Inflammatory macrophage treated with lipopolysaccharide for 4 hours (primary cell): ENCODE measurements at regions not wholly inside any gene's neighbourhood (a gene's known extent, or its start where the extent isn't known, plus 50 kb on each side); places are given as distances from the start of the nearest gene placed in this dataset.
A peak's percentile ranks its signal among the peaks of the same experiment; 100 is the strongest.
"Not testable (repeated sequence)": the region's sequence is repeated elsewhere in the genome, so short reads cannot be mapped to it uniquely, and the experiment has no call there.

Experiments
- DNase-seq: peaks from one replicate; pipeline ENCODE4 v3.0.0-alpha.2; 2020

DNA sequence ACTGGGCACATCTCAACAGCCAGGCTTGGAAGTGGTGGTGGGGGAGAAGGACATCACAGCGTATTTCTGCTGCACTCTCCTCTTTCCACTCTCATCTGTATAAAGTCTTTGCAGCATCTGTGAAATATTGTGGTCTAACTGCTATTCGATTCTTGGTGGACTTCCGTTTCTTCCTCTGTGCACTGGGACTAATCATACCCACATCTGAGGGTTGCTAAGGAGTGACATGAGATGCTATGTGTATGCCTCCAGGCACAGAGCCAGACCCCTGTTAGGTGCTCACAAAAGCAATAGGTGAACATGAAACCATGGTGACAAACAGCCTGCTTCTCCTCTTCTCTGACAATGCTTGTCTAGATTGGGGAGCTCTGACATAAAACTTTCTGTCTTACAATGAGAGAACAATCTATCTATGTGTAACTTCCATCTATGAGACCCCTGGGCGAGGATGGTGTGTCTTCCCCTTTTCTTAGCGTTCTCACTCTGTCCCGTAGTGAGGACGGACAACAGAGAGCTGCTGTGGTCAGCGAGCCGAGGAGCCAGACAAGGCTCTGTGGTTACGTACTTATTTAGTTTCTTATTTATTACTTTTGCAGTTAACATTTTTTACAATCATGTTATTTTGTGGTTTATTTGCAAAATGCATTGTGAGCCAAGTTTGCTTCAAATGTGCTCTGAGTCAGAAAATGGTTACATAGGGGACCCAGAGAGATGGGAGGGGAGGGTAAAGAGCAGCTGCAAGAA lies 196.7 kb upstream of the TPRG1 start:
- DNase-seq, result no peak

- DNase-seq, result no peak
Observed at GRCh38 chr3:188975600-188976314, 196.0 kb upstream of the TPRG1 start.

DNA sequence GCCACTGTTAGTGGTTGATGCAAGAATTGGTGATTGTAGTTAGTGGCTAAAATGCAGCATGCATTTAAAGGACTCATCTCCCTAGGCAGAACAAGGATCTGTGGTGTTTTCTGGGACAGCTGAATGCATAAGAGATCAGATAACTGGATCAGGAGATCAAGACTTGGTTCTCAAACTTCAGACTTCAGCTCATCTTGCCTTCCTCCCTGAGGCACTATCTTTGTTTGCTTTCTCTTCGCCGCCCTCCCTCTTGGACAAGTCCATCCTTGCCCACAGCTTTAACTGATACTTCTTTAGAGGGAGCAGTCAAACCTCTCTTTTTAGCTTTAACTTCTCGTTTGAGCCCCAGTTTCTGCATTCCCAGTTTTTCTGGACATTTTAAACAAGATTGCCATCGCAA lies 195.4 kb upstream of the TPRG1 start:
- DNase-seq, result no peak

DNA sequence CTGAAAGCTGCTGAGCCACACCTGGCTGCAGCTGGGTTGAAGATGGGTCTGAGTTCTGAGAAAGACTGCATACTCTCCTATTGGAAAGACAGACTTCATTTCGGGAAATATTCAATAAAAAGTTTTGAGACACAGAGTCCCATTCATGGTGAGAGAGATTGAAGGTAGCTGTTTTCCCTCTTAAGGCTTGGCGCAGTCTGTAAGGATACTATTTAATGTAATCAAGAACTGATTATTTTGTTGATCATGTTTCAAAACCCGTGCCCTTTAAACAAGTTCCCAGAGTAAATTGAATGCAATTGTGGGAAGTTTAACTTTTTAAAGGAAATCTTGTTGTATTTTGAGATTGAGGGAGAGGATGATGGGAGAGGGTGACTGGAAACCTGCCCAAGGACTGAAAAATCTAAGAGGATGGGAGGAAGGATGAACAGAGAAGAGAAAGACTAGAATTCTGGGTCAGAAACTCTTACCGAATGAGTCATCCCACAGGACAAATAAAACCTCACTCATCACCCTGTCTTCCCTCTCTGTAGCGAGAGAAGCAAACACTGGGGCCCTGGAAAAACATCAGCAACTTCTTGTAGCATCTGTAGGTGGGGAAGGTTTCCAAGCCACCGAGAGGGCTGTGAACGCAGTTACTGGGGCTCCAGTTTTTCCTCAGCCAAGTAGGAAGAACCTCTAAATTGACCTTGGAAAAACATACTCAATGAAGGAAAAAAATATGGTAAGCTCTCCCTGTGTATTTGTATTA lies 193.2 kb upstream of the TPRG1 start:
- no peak for DNase-seq

DNA sequence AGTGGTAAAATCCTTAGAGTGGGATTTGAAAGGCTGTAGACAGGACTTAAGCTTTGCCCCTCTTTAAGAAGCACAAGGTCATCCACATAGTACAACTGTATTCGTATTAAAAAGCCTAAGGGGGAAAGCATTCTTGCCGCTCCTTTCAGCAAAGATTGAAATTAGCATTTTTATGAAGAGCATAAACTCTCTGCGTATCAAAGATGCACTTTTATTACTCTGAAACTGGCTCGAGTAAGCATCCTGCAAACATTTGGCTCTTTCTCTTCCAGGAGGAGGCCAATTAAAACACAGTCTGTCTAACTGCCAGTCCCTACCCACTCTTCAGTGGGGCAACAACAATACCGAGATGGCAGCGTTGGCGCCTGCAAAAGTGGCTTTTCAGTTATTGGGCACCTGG lies 192.5 kb upstream of the TPRG1 start:
- no peak for DNase-seq

DNA sequence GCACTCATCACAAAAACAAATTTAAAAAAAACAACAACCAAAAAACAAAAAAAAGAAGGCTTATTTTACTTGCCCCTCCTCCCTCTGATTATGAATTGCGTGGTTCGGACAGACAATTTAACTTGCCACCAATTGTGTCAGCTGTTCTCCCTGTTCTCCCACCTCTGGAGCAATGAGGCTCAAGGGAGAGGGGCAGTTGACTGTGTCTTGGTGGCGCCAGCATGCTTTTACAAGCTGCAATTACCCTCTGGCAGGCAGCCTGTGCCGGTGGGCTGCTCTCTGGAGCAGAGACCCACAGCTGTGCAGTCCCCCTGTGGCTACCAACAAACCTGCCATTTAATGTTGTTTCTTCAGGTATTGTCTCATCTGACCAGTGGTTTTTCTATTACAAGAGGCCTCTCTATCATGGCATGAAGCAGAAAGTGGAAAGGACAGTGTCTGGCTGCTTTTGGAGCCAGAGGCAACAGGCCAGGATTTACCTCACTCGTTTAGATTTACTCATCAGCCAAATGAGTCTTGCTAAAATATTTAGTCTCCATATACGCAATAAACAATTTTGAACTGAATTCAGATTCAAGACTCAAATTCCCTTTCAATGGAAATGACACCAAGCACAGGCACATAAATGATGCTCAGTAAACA lies 192.0 kb upstream of the TPRG1 start:
- no peak for DNase-seq

- DNase-seq, result no peak
Observed at GRCh38 chr3:188993181-188993580, 178.6 kb upstream of the TPRG1 start.

DNA sequence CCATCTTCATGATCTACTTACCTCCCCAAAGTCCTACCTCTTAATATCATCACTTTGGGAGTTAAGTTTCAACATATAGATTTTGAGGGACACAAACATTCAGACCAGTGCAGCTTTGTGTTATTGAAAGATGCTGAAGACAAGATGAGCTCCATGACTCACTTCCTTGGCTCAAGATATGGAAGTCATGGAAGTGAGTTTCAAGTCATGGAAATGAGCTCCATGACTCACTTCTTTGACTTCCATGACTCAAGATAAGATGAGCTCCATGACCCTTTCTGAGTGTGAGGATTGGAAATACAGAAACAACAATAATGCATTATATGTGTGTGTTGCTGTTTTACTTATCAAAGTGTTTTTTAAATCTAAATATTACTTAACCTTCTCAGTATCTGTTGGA lies 170.2 kb upstream of the TPRG1 start:
- DNase-seq, result peak; percentile 71

DNA sequence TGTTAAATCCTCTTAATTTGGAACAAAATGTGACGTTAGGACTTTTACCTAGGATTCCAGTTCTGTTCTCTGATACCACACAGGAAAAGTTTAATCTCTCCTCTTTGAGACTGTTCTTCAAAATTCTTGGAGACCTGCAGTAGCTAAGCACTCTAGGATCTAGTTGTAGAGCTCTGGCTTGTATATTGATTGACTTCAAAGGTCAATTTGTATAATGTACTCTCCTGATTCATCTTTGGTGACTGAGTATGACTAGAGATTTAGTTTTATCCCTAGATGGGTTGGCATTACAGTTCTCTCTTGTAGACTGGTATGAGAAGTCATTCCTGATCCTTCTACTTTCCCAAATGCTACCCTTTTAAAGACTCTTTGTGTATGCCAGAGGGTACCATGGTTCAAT lies 168.4 kb upstream of the TPRG1 start:
- DNase-seq, result no peak

DNA sequence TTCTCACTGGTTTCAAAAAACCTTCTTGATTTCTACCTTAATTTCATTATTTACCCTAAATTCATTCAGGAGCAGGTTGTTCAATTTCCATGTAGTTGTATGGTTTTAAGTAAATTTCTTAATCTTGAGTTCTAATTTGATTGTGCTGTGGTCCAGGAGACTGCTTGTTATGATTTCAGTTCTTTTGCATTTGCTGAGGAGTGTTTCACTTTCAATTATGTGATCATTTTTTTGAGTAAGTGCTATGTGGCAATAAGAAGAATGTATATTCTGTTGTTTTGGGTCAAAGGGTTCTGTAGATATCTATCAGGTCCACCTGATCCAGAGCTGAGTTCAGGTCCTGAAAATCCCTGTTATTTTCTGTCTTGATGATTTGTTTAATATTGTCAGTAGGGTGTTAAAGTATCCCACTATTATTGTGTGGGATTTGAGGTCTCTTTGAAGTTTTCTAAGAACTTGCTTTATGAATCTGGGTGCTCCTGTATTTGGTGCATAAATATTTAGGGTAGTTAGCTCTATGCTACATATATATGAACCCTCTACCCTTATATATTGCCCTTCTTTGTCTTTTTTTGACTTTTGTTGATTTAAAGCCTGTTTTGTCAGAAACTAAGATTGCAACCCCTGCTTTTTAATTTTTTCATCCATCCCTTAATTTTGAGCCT lies 158.4 kb upstream of the TPRG1 start:
- peak; percentile 64 for DNase-seq

GRCh38 chr3:189014526-189014925 lies 157.2 kb upstream of the TPRG1 start:
- peak; percentile 86 for DNase-seq

GRCh38 chr3:189022576-189023466 lies 148.9 kb upstream of the TPRG1 start:
- DNase-seq, result not testable (repeated sequence)

GRCh38 chr3:189025866-189026265 lies 145.9 kb upstream of the TPRG1 start:
- no peak for DNase-seq

DNA sequence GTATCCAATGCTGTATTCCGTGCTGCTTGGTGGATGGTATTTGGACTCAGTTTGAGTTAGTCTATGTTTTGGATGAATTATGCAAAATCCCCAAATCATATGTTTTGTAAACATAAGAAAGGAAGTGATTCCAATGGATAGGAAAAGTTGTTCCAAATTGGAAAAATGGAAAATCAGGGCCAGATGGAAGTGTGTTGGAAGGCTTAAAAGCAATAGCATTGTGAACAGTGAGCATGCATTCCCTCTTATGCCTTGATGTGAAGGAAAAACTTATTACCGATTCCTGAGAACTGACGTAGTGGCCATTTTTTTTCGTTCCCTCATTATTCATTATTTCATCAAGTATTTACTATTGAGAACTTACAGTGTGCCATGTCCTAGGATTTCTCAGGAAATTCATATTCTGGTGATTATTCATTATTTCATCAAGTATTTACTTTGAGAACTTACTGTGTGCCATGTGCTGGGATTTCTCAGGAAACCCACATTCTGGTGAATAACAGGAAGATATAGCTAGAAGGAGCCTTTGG lies 144.1 kb upstream of the TPRG1 start:
- DNase-seq, result no peak

GRCh38 chr3:189038773-189039745 lies 132.7 kb upstream of the TPRG1 start:
- DNase-seq, result peak; percentile 67

DNA sequence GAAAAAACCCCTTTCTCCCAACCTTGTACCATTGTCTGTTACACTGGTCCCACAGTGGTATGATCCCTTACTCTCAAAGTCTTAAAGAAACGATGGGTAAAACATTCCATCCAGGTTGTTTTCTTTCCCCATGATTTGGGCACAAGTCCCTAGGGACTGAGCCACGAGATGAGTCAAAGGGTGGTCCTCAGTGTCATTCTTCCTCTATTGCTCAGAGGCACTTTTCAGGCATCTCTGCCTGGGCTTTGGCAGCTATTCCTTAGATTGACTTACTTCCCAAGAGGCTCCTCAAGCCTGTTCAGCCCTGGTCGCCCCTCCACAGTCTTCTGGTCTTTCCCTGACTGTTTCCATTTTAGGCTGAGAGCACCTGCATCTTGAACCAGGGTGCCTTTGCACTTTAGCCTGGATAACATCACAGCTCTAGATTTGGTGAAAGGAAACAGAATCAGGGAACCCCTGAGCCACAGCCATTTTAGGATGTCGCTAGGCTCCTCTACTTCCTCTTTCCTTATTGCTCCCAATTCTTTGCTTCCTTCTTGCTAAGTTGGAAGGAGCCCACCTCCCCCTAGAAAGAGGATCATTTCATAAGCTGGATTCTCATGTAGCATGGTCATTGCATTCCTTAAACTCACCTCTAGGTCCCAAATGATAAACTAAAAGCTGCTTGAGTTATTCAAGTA lies 131.0 kb upstream of the TPRG1 start:
- peak; percentile 45 for DNase-seq

GRCh38 chr3:189041482-189042090 lies 130.2 kb upstream of the TPRG1 start:
- peak; percentile 76 for DNase-seq

DNA sequence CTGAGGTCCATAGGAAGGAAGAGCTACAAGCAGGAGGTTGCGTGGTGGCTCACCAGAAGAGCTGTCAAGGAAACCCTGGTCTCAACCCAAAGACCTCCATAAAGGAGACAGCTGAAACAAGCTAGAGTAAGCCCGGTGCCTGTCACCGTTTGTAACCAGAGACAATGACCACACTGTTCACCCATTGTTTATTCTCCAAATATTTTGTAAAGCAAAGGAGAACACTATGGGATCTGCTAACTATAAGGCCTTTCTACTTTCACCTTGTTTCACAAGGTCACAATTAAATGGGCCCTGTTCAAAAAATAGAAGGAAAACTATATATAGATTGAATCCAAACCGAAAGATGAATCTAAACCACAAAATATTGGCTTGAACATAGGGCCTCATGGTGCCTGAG lies 128.9 kb upstream of the TPRG1 start:
- no peak for DNase-seq
